Epithelial cell of esophagus (primary cell): ENCODE measurements at regions not wholly inside any gene's neighbourhood (a gene's known extent, or its start where the extent isn't known, plus 50 kb on each side); places are given as distances from the start of the nearest gene placed in this dataset.
"Not testable (repeated sequence)": the region's sequence is repeated elsewhere in the genome, so short reads cannot be mapped to it uniquely, and the experiment has no call there.

Experiments
- DNase-seq: peaks from one replicate; pipeline ENCODE4 v3.0.0; 2010; ENCODE audit warnings: low read depth
- H3K4me3 ChIP-seq: 2 replicates; pipeline ENCODE4 v1.5.1; 2011; ENCODE audit warnings: mild to moderate bottlenecking, low read length, control low read depth
- CTCF ChIP-seq: IDR thresholded peaks from 2 replicates; pipeline ENCODE4 v1.5.1; 2011; ENCODE audit warnings: low read depth, mild to moderate bottlenecking, low read length, control low read depth, inconsistent platforms; ENCODE audit not compliant: insufficient read depth; ENCODE audit errors: missing control alignments

- TF ChIP-seq CTCF: no peak
- no peak for DNase-seq
- no peak overlapping the region for H3K4me3 ChIP-seq
These were observed 107.7 kb upstream of the SYT13 start for GRCh38 chr11:45393826-45394225.

- no peak for TF ChIP-seq CTCF
- no peak for DNase-seq
- no peak overlapping the region for H3K4me3 ChIP-seq
These were observed 107.2 kb upstream of the SYT13 start for GRCh38 chr11:45393334-45393733.

- no peak for TF ChIP-seq CTCF
- no peak for DNase-seq
- H3K4me3 ChIP-seq: no peak overlapping the region
These were observed 106.5 kb upstream of the SYT13 start for GRCh38 chr11:45392591-45393091.

GRCh38 chr11:45392154-45392553 lies 106.0 kb upstream of the SYT13 start:
- no peak overlapping the region for H3K4me3 ChIP-seq

GRCh38 chr11:45391168-45391850 lies 105.2 kb upstream of the SYT13 start:
- H3K4me3 ChIP-seq: no peak overlapping the region
- no peak for TF ChIP-seq CTCF
- no peak for DNase-seq

More at GRCh38 chr11:45392154-45392553, 106.0 kb upstream of the SYT13 start:
- TF ChIP-seq CTCF: no peak
- DNase-seq: no peak

GRCh38 chr11:45390407-45390806 lies 104.3 kb upstream of the SYT13 start:
- no peak for TF ChIP-seq CTCF

GRCh38 chr11:45388472-45388871 lies 102.3 kb upstream of the SYT13 start:
- no peak for TF ChIP-seq CTCF
- no peak overlapping the region for H3K4me3 ChIP-seq
- DNase-seq: no peak

More at GRCh38 chr11:45390407-45390806, 104.3 kb upstream of the SYT13 start:
- no peak for DNase-seq
- no peak overlapping the region for H3K4me3 ChIP-seq

- DNase-seq: not testable (repeated sequence)
These were observed 101.7 kb upstream of the SYT13 start for GRCh38 chr11:45387885-45388284.

More at GRCh38 chr11:45387885-45388284, 101.7 kb upstream of the SYT13 start:
- H3K4me3 ChIP-seq: not testable (repeated sequence)
